OCI-LY7 (cell line): ENCODE measurements at regions not wholly inside any gene's neighbourhood (a gene's known extent, or its start where the extent isn't known, plus 50 kb on each side); places are given as distances from the start of the nearest gene placed in this dataset.

Experiments
- BruUV-seq: library from RNA; stranded (reverse); fragments of 400-500 nt; replicated peaks from 2 replicates; lab custom pipeline; 2021; lab: Mats Ljungman, UMichigan
- CTCF ChIA-PET: fragments of 300-600 bp; sonication (Branson Sonifier 250); formaldehyde crosslinking; loops from one replicate; lab custom pipeline; 2022; ENCODE audit warnings: antibody characterized with exemption; ENCODE audit not compliant: unreplicated experiment; lab: Charles Lee
- POLR2A ChIA-PET: fragments of 300-600 bp; sonication (Branson Sonifier 250); formaldehyde crosslinking; loops from one replicate; lab custom pipeline; 2022; ENCODE audit warnings: antibody characterized with exemption; lab: Charles Lee
- DNase-seq: peaks from one replicate; pipeline ENCODE4 v3.0.0-alpha.2; 2015; ENCODE audit warnings: low spot score
- H2AFZ ChIP-seq: fragments of 200-600 bp; sonication (generic), shearing (Covaris generic); 2 replicates; pipeline ENCODE4 v1.6.1; 2014; ENCODE audit warnings: mild to moderate bottlenecking, antibody characterized with exemption, low read length, moderate library complexity
- H3K27ac ChIP-seq: fragments of 200-600 bp; sonication (generic); 2 replicates; pipeline ENCODE4 v1.5.1; 2014; ENCODE audit warnings: mixed run types, low read depth, mild to moderate bottlenecking, moderate library complexity, low read length, inconsistent platforms; ENCODE audit not compliant: poor library complexity, severe bottlenecking
- H3K36me3 ChIP-seq: fragments of 200-600 bp; sonication (generic); 2 replicates; pipeline ENCODE4 v1.6.1; 2014; ENCODE audit warnings: mild to moderate bottlenecking, antibody characterized with exemption, low read length, moderate library complexity, mixed read lengths; ENCODE audit not compliant: insufficient read depth
- H3K4me1 ChIP-seq: fragments of 200-600 bp; sonication (generic); 2 replicates; pipeline ENCODE4 v1.5.1; 2014; ENCODE audit warnings: mild to moderate bottlenecking, low read length; ENCODE audit not compliant: insufficient read depth, poor library complexity, severe bottlenecking
- H3K4me2 ChIP-seq: fragments of 200-600 bp; sonication (generic); 2 replicates; pipeline ENCODE4 v1.6.1; 2014; ENCODE audit warnings: mild to moderate bottlenecking, low read length
- H3K4me3 ChIP-seq: fragments of 200-600 bp; sonication (generic); 2 replicates; pipeline ENCODE4 v1.5.1; 2014; ENCODE audit warnings: mild to moderate bottlenecking, low read depth, low read length; ENCODE audit not compliant: poor library complexity, severe bottlenecking
- H3K79me2 ChIP-seq: fragments of 200-600 bp; sonication (generic); 2 replicates; pipeline ENCODE4 v1.6.1; 2016; ENCODE audit warnings: low read depth, mild to moderate bottlenecking, low read length, moderate library complexity, mixed read lengths; ENCODE audit not compliant: insufficient read depth
- H3K9me2 ChIP-seq: fragments of 200-600 bp; sonication (generic); 2 replicates; pipeline ENCODE4 v1.6.1; 2016; ENCODE audit warnings: mild to moderate bottlenecking, low read length, mixed read lengths; ENCODE audit not compliant: insufficient read depth
- H3K9me3 ChIP-seq: fragments of 200-600 bp; sonication (generic); 2 replicates; pipeline ENCODE4 v1.6.1; 2014; ENCODE audit warnings: mild to moderate bottlenecking, mixed run types, low read length, mixed read lengths
- H4K20me1 ChIP-seq: fragments of 200-600 bp; sonication (generic); 2 replicates; pipeline ENCODE4 v1.6.1; 2014; ENCODE audit warnings: mild to moderate bottlenecking, antibody characterized with exemption, low read length, moderate library complexity, mixed read lengths; ENCODE audit not compliant: insufficient read depth
- EZH2phosphoT487 ChIP-seq: fragments of 200-600 bp; sonication (generic); IDR thresholded peaks from 2 replicates; pipeline ENCODE4 v1.6.1; 2018; ENCODE audit warnings: low read depth, borderline replicate concordance, mild to moderate bottlenecking, mixed run types, antibody characterized with exemption, low read length, moderate library complexity, mixed read lengths
- intact Hi-C: fragments of 100-400 bp; cut with micrococcal nuclease; formaldehyde crosslinking; loops from one replicate; pipeline ENCODE4 v1.10.0; 2022; ENCODE audit not compliant: unreplicated experiment
- TF ChIP-seq, protein P1 (sequence below): fragments of 200-600 bp; sonication (generic); conservative IDR thresholded peaks from 2 replicates; pipeline ENCODE4 v1.5.1; 2014; ENCODE audit warnings: mild to moderate bottlenecking, antibody characterized with exemption, low read length, moderate library complexity, mixed read lengths

DNA sequence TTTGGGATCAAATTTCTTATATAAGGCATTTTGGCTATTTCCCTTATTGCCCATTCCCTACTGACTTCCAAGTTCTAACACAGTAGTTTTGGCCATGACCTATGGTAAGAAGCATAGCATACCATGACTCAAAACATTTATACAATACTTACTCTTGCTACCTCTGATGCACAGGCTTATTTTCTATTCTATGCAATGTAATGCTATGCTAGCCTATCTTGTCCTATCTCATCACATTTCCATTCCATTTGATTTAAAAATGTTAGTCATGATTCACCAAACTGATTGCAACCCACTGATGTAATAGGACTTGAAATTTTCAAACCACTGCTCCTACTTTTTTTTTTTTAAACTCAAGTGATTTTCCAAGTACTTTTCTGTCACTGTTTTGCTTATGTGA lies 658.5 kb downstream of the TYW1 start:
- no peaks in the 10 kb centered on the region for H3K79me2 ChIP-seq
- ChIA-PET CTCF (no interaction called here), POLR2A (no interaction called here)
- no peak overlapping the region for H3K4me3 ChIP-seq
- no peaks in the 10 kb centered on the region for H3K9me3 ChIP-seq
- H3K36me3 ChIP-seq, result no peaks in the 10 kb centered on the region
- H3K4me1 ChIP-seq, result no peaks in the 10 kb centered on the region
- H4K20me1 ChIP-seq, result no peaks in the 10 kb centered on the region
- no peaks in the 10 kb centered on the region for H3K9me2 ChIP-seq
- TF ChIP-seq EZH2phosphoT487, result no peak
- TF ChIP-seq, protein P1, sequence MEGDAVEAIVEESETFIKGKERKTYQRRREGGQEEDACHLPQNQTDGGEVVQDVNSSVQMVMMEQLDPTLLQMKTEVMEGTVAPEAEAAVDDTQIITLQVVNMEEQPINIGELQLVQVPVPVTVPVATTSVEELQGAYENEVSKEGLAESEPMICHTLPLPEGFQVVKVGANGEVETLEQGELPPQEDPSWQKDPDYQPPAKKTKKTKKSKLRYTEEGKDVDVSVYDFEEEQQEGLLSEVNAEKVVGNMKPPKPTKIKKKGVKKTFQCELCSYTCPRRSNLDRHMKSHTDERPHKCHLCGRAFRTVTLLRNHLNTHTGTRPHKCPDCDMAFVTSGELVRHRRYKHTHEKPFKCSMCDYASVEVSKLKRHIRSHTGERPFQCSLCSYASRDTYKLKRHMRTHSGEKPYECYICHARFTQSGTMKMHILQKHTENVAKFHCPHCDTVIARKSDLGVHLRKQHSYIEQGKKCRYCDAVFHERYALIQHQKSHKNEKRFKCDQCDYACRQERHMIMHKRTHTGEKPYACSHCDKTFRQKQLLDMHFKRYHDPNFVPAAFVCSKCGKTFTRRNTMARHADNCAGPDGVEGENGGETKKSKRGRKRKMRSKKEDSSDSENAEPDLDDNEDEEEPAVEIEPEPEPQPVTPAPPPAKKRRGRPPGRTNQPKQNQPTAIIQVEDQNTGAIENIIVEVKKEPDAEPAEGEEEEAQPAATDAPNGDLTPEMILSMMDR, result no peak
- no peak overlapping the region for H2AFZ ChIP-seq
- no peak for DNase-seq
- BruUV-seq, result no TSS peak
- no peak overlapping the region for H3K4me2 ChIP-seq
- intact Hi-C loops, result no loop called here
- H3K27ac ChIP-seq, result no peak overlapping the region

DNA sequence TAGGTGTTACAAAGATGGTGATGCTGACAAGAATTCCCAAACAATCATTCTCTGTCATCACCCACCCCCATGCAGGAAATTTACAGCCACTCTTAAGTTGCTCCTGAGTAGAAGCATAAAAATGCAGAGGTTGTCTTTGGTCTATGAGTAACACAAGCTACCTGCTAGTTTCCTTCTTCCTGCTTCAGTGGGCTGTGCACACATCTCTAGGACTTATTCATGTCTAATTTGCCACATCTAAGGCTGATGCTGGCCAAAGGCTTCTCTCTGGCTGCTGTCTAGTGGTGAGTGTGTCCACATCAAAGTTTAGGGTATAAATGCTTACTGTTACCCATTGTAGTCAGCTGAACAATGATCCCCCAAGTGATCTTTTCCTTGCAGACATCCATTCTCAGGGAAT lies 662.5 kb downstream of the TYW1 start:
- Histone ChIP-seq H3K4me1 (no peaks in the 10 kb centered on the region), H3K27ac (no peak overlapping the region), H3K79me2 (no peaks in the 10 kb centered on the region), H4K20me1 (no peaks in the 10 kb centered on the region), H3K4me3 (no peak overlapping the region), H3K36me3 (no peaks in the 10 kb centered on the region), H3K9me2 (no peaks in the 10 kb centered on the region), H3K4me2 (no peak overlapping the region), H2AFZ (no peak overlapping the region), H3K9me3 (no peaks in the 10 kb centered on the region)
- TF ChIP-seq EZH2phosphoT487, result no peak
- TF ChIP-seq, protein P1, result no peak
- CTCF ChIA-PET, result no interaction called here
- DNase-seq, result no peak
- POLR2A ChIA-PET, result no interaction called here
- no TSS peak for BruUV-seq
- intact Hi-C loops, result no loop called here

DNA sequence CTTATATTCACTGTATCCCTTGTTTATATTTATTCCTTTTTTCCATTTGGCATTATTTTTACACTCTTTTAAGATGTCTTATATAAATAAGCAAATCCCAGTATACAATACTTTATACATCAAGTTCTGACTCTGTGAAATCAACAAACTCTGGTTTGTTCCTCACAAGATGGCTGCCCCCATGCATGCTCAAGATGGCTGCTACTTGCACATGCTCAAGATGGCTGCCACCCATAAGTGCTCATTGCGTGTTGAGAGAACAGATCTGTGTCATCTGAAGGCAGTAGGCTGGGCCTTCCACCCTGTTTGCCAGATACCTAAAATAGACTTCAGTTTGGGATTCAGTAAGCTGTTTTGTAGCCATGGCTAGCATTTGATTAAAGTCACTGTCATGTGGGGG lies 666.2 kb downstream of the TYW1 start:
- Histone ChIP-seq H3K36me3 (no peaks in the 10 kb centered on the region), H4K20me1 (no peaks in the 10 kb centered on the region), H3K4me3 (no peak overlapping the region), H3K4me1 (no peaks in the 10 kb centered on the region), H3K9me2 (no peaks in the 10 kb centered on the region), H3K27ac (no peak overlapping the region), H3K9me3 (no peaks in the 10 kb centered on the region), H3K4me2 (no peak overlapping the region), H3K79me2 (no peaks in the 10 kb centered on the region), H2AFZ (no peak overlapping the region)
- POLR2A ChIA-PET, result no interaction called here
- DNase-seq, result no peak
- CTCF ChIA-PET, result no interaction called here
- intact Hi-C loops, result no loop called here
- no peak for TF ChIP-seq EZH2phosphoT487
- TF ChIP-seq, protein P1, result no peak
- no TSS peak for BruUV-seq
